ENCODE measurements at regions not wholly inside any gene's neighbourhood (a gene's known extent, or its start where the extent isn't known, plus 50 kb on each side); places are given as distances from the start of the nearest gene placed in this dataset.

DNA sequence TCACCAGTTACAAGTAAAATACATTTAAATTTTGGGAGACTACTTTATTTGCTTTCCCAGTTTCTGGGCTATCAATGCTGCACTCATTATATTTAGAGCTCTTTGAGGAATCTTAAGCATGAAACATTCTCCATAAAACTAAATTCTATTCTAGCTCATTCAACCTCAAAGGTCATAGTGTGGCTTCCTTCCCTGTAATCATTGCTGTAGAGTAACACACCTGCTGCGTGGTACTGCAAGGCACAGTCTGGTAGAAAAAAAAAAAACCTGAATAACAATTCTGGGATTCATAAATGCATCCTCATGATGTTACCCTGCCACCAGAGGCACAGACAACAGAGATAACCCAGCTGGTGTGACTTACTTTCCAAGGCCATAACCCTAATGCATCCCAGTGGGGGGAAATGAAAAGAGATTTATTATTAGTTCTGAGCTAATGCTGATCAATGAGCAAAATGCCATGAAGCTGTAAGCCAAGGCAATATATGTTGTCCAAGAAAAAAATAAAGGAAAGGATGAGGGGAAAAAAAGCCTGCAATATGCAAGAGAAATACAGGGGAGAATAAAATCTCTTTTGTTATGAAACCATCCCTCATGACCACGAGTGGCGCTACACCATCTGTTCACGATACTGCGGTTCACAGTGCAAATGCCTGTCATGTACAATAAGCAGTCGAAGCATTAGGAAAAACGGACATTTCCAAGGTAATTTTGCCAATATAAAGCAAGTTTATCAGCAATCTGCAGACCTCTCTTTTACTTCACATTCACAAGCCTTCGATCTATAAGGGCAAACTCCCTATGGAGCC lies 1481.6 kb upstream of the PIK3C3 start:
- H3K4me3 ChIP-seq (ENCODE audit: low read depth, low read length): no peak overlapping the region
- TF ChIP-seq MYC (IDR thresholded peaks at IDR 0.05; ENCODE audit: low read depth, low read length) (no peak), POLR2A (IDR thresholded peaks at IDR 0.05; ENCODE audit: extremely low read depth, insufficient read length) (no peak)
- TF ChIP-seq, protein P1, sequence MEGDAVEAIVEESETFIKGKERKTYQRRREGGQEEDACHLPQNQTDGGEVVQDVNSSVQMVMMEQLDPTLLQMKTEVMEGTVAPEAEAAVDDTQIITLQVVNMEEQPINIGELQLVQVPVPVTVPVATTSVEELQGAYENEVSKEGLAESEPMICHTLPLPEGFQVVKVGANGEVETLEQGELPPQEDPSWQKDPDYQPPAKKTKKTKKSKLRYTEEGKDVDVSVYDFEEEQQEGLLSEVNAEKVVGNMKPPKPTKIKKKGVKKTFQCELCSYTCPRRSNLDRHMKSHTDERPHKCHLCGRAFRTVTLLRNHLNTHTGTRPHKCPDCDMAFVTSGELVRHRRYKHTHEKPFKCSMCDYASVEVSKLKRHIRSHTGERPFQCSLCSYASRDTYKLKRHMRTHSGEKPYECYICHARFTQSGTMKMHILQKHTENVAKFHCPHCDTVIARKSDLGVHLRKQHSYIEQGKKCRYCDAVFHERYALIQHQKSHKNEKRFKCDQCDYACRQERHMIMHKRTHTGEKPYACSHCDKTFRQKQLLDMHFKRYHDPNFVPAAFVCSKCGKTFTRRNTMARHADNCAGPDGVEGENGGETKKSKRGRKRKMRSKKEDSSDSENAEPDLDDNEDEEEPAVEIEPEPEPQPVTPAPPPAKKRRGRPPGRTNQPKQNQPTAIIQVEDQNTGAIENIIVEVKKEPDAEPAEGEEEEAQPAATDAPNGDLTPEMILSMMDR (IDR thresholded peaks at IDR 0.05; ENCODE audit: low read depth, low read length): no peak
- TF ChIP-seq, protein P2, sequence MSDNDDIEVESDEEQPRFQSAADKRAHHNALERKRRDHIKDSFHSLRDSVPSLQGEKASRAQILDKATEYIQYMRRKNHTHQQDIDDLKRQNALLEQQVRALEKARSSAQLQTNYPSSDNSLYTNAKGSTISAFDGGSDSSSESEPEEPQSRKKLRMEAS (IDR thresholded peaks at IDR 0.05; ENCODE audit: low read depth, low read length): no peak
- peak; percentile 1 for DNase-seq (ENCODE audit: low read depth)

DNA sequence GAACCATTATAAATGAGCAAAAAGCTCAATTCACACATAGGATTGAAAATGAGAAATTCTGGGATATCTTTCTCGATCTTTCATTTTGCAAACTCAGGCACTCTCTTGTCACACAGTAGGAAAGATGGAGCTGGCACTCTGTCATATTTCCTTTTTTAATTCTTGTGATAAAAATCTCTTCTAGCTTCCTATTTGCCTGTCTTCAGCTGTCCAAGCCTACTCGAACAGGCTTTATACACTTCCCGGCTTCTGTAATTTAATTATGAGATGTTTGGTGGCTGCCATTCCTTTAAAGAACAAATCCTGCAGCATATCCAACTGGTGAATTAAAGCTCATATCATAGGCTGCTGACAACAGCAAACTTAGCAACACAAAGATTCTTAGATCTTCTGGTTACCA lies 1484.3 kb upstream of the PIK3C3 start:
- DNase-seq (ENCODE audit: low read depth): no peak
- no peak overlapping the region for H3K4me3 ChIP-seq (ENCODE audit: low read depth, low read length)
- TF ChIP-seq MYC (IDR thresholded peaks at IDR 0.05; ENCODE audit: low read depth, low read length) (no peak), POLR2A (IDR thresholded peaks at IDR 0.05; ENCODE audit: extremely low read depth, insufficient read length) (no peak)
- TF ChIP-seq, protein P2 (IDR thresholded peaks at IDR 0.05; ENCODE audit: low read depth, low read length): no peak
- TF ChIP-seq, protein P1 (IDR thresholded peaks at IDR 0.05; ENCODE audit: low read depth, low read length): no peak

DNA sequence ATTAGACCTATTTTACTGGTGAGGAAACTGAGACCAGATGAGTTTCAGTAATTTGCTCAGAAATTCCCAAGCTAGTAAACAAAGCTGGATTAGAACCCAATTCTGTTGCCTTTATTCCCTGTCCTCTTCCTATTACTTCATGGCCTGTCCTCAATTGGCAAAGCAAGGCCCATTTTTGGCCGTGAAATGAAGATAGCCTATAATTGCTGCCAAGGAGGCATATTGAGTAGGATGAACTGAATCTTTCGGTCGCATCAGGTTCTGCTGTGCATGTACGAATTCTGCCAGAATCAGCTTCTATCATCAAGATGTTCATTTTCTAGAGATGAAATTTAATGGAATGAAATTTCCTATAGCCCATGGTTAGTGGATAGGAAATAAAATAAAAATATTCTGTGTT lies 1485.2 kb upstream of the PIK3C3 start:
- TF ChIP-seq MYC (IDR thresholded peaks at IDR 0.05; ENCODE audit: low read depth, low read length) (no peak), POLR2A (IDR thresholded peaks at IDR 0.05; ENCODE audit: extremely low read depth, insufficient read length) (no peak)
- TF ChIP-seq, protein P1 (IDR thresholded peaks at IDR 0.05; ENCODE audit: low read depth, low read length): no peak
- TF ChIP-seq, protein P2 (IDR thresholded peaks at IDR 0.05; ENCODE audit: low read depth, low read length): no peak
- H3K4me3 ChIP-seq (ENCODE audit: low read depth, low read length): no peak overlapping the region
- DNase-seq (ENCODE audit: low read depth): no peak

DNA sequence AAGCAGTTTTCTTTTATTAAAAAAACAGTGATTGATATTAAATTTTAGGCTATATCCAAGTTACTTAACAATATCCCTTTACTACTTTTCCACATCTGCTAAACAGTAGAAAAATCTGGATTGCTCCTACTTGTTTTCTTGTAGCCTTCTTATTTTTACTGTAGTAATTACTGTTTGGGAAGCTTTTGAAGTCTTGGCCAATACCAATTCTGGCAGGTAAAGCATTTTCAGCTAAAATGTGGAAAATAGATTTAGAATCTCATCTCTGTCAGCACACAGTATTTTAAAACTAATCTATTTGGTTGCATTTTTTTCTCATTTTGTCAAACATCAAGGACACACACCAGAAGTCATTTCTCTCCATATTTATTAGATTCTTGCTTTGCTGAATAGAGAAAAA lies 1485.7 kb upstream of the PIK3C3 start:
- H3K4me3 ChIP-seq (ENCODE audit: low read depth, low read length): no peak overlapping the region
- no peak for DNase-seq (ENCODE audit: low read depth)
- TF ChIP-seq, protein P1 (IDR thresholded peaks at IDR 0.05; ENCODE audit: low read depth, low read length): no peak
- no peak for TF ChIP-seq POLR2A (IDR thresholded peaks at IDR 0.05; ENCODE audit: extremely low read depth, insufficient read length)

DNA sequence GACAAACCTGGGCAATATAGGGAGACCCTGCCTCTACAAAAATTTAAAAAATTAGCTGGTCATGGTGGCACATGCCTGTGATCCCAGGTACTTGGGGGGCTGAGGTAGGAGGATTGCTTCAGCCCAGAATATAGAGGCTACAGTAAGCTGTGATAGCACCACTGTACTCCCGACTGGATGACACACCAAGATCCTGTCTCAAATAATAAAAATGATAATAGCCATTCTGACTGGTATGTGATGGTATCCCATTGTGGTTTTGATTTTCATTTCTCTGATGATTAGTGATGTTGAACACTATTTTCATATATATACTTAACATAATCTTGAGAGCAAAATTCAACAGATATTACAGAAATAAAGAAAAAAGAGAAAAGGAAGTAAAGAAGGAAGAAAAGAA lies 1491.0 kb upstream of the PIK3C3 start:
- no peak for TF ChIP-seq MYC (IDR thresholded peaks at IDR 0.05; ENCODE audit: low read depth, low read length)
- no peak for TF ChIP-seq POLR2A (IDR thresholded peaks at IDR 0.05; ENCODE audit: extremely low read depth, insufficient read length)
- TF ChIP-seq, protein P2 (IDR thresholded peaks at IDR 0.05; ENCODE audit: low read depth, low read length): no peak
- TF ChIP-seq, protein P1 (IDR thresholded peaks at IDR 0.05; ENCODE audit: low read depth, low read length): no peak
- H3K4me3 ChIP-seq (ENCODE audit: low read depth, low read length): no peak overlapping the region
- DNase-seq (ENCODE audit: low read depth): no peak
